ENCODE measurements at regions not wholly inside any gene's neighbourhood (a gene's known extent, or its start where the extent isn't known, plus 50 kb on each side); places are given as distances from the start of the nearest gene placed in this dataset.
"Not testable (repeated sequence)": the region's sequence is repeated elsewhere in the genome, so short reads cannot be mapped to it uniquely, and the experiment has no call there.

DNA sequence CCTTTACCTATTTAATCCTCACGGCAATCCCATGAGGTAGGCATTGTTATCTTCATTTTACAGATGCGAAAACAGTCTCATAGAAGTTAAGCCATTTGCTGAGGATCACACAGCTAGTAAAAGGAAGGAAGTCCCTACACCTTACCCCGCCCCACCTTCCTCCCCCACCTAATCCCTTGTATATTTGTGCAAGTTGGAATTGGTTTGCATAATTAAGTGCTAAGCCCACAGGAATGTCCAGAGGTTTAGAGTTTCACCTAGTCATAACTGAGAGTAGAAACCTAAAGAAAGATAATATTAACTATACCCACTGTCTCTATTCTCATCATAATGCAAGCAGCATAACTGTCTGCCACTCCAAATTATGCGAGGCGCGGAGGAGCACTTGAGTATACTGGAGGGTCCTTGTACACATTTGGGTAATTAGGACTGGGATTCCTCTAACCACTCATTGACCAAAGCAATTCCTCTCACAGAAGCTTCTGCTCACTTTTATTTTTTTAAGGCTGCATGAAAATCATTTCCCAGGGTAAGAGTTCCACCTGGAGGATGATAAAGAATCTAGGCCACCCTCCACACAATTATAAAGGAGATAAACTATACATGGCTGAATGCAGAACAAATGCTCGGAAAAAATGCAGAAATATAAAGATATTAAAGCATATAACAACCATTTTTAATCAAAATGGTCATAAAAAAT is 199.9 kb downstream of the FAM181B start:
- DNase-seq = no peak

DNA sequence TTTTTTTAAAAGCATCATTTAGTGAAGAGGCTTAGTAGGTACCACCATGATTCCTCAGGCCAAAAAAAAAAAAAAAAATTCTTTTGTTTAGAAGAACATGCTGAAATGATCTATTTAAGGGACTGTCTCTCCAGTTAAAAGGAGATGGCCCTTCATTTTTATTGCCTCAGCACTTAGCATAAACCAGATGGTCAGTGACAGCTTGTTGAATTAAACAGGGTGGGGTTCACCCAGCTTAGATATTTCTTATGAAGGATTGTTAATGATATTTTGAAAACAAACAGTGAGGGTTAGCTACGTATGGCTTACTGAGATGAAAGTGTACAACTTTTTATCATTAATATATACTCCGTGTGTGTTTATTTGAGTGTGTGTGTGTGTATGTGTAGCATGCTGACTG is 203.7 kb downstream of the FAM181B start:
- no peak for DNase-seq

GRCh38 chr11:82527081-82527584 is 206.5 kb downstream of the FAM181B start:
- DNase-seq = no peak

DNA sequence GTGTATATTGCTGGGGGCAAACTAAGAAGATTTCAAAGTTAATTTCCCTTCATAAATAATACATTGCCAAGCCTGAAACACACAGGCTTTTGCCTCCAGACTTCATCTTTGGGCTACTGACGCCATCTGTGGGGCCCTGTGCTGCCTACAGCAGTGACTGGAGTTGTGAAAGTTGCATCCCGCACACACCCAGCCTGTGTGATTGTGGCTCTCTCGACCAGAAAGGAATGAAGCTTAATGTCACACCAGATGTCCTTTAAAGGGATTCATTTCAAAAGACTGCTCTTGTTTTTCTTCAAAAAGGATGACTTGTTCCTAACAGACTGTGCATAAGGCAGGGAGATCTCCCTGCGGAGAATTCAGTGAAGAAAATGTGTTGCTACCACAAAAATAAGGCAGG is 210.5 kb downstream of the FAM181B start:
- no peak for DNase-seq

DNA sequence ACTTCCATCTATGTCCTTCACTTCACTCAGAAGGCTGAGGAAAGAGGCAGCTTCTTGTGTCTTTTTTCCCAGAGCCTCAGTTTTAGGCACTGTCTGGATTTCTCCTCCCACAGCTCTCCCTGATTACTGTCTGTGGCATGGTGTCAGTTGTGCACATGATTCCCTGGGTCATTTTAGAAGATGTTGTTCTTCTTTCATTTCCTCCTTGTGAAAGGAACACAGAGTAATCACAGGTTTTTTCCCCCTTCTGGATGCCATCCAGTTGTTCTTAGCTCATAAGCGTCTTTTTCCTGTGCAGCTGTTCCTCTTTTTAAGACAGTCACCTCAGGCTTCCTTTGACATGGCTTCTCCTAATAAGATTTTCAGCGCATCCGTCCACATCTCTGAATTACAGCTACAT is 212.2 kb downstream of the FAM181B start:
- DNase-seq = no peak

GRCh38 chr11:82507288-82507687 is 226.4 kb downstream of the FAM181B start:
- no peak for DNase-seq

GRCh38 chr11:82505379-82505778 is 228.3 kb downstream of the FAM181B start:
- no peak for DNase-seq

- not testable (repeated sequence) for DNase-seq
Observed at GRCh38 chr11:82501174-82501573, 232.5 kb downstream of the FAM181B start.

DNA sequence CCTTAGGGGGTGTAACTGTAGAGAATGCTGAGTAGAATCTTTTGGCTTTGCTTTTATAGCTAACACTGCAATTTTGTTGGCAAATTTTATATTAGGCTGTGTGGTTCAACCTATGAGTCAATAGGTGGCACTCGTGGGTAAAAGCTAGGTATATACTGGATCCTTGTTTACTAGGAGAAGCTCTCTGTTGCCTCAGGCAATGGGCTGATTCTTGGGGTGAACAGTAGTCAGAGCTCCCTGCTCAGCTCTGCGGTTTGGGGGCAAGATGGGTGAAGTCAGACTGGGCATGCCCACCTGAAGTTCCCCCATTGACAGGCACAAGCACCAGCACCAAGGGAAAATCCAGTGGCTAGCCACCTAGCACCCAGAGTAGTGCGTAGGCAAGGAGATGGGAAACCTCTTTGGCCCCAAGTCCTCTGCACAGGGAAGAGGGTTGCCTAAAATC is 238.7 kb downstream of the FAM181B start:
- no peak for DNase-seq

DNA sequence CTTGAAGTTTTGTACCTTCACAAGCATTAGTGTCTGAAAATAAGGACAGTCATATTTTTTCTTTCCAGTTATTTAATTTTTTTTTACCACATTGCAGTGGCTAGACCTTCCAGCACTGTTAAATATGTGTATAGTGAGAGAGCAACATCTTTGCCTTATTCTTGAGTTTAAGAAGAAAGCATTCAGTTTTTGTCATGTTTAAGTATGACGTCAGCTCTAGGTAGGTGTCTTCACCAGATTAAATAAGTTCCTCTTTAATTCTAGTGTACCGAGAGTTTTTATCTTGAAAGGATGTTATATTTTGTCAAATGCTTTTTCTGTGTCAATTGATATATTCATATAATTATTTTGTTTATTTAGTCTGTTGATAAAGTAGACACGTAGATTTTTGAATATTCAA is 258.8 kb downstream of the FAM181B start:
- DNase-seq = no peak

GRCh38 chr11:82465481-82465880 is 268.2 kb downstream of the FAM181B start:
- no peak for DNase-seq

DNA sequence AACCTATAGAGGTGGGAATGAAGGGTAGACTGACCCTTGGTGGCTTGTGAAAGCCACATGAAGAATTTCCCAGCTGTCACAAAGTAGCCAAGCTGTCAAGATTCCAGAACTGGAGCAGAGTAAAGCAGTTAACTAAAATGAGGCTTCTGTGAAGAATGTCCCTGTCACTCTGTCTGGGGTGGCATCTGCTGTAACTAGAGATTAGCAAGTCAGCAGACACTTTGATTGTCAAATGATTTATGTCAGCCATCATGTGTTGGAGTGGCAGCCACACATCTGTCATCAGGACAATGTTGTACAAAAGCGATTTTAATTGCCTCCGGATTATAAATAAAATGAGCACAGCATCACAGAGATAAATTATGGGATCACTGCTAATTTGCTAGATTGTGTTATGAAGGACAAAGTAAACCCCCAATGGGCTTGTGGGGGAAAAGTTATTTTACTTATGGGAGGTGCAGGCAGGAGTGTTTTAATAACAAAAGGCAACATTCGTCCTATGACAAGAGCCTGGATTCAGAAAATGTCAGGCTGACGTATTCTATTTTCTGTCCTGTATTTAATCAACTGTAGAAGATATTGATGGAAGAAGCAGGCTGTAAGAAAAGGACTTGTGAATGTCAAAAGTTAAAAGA is 270.9 kb downstream of the FAM181B start:
- no peak for DNase-seq

DNA sequence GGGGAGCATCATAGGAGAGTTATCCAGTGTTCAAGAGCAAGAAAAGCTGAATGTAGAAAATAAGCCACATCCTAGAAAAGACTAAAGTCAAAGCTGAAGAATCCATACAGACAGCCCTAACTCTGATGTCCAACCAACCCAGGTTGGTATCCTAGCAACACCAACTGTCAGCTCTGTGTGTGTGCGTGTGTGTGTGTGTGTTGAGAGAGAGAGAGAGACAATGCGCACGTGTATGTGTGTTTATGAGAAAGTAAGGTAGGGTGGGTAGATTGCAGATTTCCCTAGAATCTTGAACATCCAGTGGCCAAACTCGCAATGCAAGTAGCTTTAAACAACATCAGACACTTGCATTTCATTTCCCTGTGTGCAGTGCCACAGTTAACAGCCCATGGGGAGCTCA is 274.9 kb downstream of the FAM181B start:
- no peak for DNase-seq

DNA sequence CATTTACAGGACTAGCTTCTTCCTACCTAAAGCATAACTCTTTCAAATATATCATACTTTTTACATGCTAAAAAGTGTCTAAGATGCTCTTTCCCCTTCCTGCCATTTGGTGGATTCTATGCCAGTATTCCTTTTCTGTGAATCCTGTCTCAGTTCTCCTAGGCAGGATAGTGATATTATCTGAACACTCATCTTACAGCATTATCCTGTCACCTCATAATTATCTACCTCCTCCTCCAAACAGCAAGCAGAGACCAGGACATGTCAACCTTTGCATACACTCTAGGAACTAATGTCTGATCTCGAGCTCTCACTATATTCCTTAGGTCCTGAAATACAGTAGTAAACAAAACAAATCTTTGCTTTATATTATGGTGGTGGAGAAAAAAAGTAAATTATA is 275.5 kb downstream of the FAM181B start:
- no peak for DNase-seq

DNA sequence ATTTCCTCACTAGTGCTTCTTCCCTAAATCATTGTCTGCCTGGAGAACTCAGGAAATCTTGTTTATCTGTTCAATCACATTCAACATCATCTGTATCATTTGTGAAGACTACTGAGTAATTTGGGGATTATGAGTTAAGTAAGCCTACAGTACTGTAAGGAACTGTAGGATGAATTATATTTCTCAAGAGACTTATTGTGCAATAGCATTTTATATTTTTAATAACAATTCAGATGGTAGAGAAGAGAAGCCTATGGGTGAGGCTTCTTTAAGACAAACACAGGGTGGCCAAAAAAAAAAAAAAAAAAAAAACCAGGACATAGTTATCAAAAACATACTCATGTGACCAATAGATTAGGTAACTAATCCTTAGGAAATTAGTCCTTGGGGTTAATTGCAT is 282.7 kb downstream of the FAM181B start:
- DNase-seq = no peak

DNA sequence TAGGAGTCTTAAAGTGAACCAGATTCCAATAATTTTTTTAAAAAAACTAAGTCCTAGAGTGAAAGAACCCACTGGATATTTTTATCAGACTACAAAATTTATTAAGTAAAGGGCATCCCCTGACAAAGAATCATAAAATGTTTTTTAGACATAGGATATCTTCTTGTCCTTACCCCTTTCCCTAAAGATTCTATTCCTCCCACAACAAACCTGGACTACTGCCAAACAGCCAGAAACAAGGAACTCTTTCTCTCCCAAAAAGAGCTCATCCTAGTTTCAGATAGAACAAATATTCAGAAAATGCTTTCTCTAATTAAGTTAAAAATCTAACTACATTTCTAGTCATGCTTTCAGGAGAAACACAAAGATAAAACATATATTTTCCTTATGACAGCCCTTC is 327.1 kb downstream of the FAM181B start:
- DNase-seq = no peak

GRCh38 chr11:82405421-82405820 is 328.2 kb downstream of the FAM181B start:
- no peak for DNase-seq

- no peak for DNase-seq
Observed at GRCh38 chr11:82404981-82405380, 328.7 kb downstream of the FAM181B start.

DNA sequence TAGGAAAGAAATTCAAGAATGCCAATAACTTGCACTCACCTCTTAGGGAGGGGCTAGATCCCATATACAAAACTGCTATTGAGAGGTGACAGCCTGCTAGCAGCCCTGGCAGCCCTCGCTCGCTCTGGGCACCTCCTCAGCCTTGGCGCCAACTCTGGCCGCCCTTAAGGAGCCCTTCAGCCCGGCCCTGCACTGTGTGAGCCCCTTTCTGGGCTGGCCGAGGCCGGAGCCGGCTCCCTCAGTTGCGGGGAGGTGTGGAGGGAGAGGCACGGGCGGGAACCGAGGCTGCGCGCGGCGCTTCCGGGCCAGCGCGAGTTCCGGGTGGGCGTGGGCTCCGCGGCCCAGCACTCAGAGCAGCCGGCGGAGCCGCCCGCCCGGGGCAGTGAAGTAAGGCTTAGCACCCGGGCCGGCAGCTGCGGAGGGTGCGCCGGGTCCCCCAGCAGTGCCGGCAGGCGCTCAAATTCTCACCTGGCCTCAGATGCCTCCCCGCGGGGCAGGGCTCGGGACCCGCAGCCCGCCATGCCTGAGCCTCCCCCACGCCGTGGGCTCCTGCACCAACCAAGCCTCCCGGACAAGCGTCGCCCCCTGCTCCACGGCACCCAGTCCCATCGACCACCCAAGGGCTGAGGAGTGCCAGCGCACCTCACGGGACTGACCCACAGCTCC is 329.9 kb downstream of the FAM181B start:
- no peak for DNase-seq

GRCh38 chr11:82398300-82398815 is 335.3 kb downstream of the FAM181B start:
- DNase-seq = no peak

DNA sequence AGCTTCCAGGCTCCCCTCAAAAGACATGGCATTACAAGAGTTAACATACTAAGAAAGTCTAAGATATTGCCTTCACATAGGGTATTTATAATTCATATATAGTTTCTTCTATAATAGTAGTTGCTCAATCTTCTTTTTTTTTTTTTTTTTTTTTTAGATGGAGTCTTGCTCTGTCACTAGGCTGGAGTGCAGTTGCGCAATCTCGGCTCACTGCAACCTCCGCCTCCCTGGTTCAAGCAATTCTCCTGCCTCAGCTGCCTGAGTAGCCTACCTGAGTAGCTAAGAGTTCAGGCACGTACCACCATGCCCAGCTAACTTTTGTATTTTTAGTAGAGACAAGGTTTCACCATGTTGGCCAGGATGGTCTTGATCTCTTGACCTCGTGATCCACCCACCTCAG is 337.0 kb downstream of the FAM181B start:
- not testable (repeated sequence) for DNase-seq

- no peak for DNase-seq
Observed at GRCh38 chr11:82384308-82384707, 349.4 kb downstream of the FAM181B start.

DNA sequence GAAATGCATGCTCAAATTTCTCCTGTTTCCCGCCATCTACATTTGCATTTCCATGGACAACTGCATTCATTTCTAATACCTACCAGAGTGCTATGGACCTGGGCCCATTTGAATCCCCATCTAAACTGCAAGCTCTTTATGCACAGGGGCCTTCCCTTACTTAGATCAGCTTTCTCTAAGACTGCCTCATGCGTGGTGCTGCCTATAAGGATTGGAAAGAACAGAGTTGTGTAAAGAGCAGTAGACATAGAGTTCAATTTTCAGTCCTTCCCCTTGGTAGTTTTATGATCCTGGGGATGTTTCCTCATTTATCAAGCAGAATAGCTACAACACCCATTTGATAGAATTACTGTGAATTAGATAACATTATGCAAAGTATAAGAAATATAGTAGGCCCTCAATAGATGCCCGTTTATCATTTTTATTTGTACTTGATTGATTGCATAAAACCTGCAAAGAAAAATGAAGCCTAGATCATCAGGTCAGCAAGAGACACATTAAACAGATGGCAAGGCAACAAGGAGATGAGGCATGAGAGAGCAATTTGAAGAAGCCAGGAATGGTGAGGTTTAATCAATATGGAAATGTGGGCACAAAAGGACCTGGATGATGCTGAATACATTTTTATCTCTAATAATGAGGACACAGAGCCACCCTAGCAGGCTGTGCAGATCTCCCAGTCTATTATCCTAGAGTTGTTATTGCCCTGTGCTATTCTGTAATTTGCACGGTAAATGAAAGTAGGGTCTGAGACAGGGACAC is 359.7 kb downstream of the FAM181B start:
- DNase-seq = no peak

Measured in central memory CD4-positive, alpha-beta T cell (primary cell).